ENCODE measurements at regions not wholly inside any gene's neighbourhood (a gene's known extent, or its start where the extent isn't known, plus 50 kb on each side); places are given as distances from the start of the nearest gene placed in this dataset.

DNA sequence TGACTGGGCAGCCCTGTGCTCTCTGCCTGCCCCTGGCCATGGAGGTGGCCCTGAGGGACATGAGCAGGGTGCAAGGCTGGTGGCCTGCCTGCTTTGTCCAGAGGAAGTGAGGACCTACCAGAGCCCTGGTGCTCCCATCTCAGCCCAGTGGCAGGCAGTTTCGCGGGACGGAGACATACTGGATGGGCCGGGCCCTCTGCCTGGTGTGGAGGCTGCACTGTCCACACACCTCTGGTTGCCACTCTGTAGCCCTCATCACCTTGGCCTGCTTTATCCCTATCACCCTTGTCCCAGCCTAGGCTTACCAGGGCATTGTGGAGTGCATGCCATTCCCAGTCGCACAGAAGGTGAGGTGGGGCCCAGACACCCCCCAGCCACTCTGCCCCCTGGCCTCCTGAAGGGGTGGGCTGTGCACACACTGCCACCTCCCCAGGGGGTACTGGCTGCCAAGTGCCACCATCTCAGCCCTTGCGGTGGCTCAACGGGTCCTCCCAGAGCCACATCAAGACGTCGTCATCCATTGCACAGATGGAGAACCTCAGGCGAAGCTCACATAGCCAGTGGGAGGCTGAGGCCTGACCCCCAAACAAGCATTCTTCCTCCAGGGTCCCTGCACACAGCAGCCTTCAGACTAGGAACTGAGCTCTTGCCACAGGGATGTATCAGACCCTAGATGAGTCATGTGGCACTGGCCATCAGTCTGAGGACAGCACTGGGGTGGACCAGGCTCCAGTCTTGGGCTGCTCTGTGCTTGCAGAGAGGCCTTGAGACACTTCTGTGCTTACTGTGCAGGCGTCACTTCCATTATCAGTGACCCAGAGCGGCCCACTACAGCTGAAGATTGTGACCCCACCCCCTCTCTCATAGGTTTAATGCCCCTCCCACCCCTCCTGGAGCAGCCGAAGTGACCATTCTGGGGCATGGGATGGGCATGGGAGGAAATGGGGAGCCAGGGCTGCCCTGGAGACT, 176.1 kb downstream of the IGLL1 start:
- TF ChIP-seq, protein P1, sequence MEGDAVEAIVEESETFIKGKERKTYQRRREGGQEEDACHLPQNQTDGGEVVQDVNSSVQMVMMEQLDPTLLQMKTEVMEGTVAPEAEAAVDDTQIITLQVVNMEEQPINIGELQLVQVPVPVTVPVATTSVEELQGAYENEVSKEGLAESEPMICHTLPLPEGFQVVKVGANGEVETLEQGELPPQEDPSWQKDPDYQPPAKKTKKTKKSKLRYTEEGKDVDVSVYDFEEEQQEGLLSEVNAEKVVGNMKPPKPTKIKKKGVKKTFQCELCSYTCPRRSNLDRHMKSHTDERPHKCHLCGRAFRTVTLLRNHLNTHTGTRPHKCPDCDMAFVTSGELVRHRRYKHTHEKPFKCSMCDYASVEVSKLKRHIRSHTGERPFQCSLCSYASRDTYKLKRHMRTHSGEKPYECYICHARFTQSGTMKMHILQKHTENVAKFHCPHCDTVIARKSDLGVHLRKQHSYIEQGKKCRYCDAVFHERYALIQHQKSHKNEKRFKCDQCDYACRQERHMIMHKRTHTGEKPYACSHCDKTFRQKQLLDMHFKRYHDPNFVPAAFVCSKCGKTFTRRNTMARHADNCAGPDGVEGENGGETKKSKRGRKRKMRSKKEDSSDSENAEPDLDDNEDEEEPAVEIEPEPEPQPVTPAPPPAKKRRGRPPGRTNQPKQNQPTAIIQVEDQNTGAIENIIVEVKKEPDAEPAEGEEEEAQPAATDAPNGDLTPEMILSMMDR (IDR thresholded peaks at IDR 0.05) = no peak
- no peak for TF ChIP-seq POLR2A (IDR thresholded peaks at IDR 0.05)
